NAMALWA (cell line): ENCODE measurements at regions not wholly inside any gene's neighbourhood (a gene's known extent, or its start where the extent isn't known, plus 50 kb on each side); places are given as distances from the start of the nearest gene placed in this dataset.

ENCODE experiments used
- DNase-seq: peaks from one replicate; pipeline ENCODE4 v3.0.0-alpha.2; 2015; ENCODE audit warnings: low spot score

GRCh38 chr10:57874810-57875209, 392.9 kb downstream of the IPMK start:
- DNase-seq: no peak

GRCh38 chr10:57867241-57867640, 400.5 kb downstream of the IPMK start:
- no peak for DNase-seq

GRCh38 chr10:57864765-57865680, 402.7 kb downstream of the IPMK start:
- DNase-seq: no peak

GRCh38 chr10:57849691-57850357, 417.9 kb downstream of the IPMK start:
- peak; percentile 19 for DNase-seq

- DNase-seq: no peak
Observed at GRCh38 chr10:57846307-57847065, 421.2 kb downstream of the IPMK start.

GRCh38 chr10:57844387-57844998, 423.2 kb downstream of the IPMK start:
- no peak for DNase-seq

- DNase-seq: no peak
Observed at GRCh38 chr10:57830877-57831560, 436.7 kb downstream of the IPMK start.

GRCh38 chr10:57825015-57825414, 442.7 kb downstream of the IPMK start:
- DNase-seq: no peak

GRCh38 chr10:57823398-57823797, 444.3 kb downstream of the IPMK start:
- no peak for DNase-seq

GRCh38 chr10:57822965-57823364, 444.7 kb downstream of the IPMK start:
- no peak for DNase-seq

GRCh38 chr10:57818522-57818921, 449.2 kb downstream of the IPMK start:
- no peak for DNase-seq

- no peak for DNase-seq
Observed at GRCh38 chr10:57817741-57818140, 450.0 kb downstream of the IPMK start.

GRCh38 chr10:57815949-57816348, 451.7 kb downstream of the IPMK start:
- DNase-seq: no peak

GRCh38 chr10:57809961-57810360, 457.7 kb downstream of the IPMK start:
- no peak for DNase-seq

GRCh38 chr10:57807906-57808305, 459.8 kb downstream of the IPMK start:
- DNase-seq: no peak

GRCh38 chr10:57806675-57807074, 461.0 kb downstream of the IPMK start:
- no peak for DNase-seq

- no peak for DNase-seq
Observed at GRCh38 chr10:57799625-57800024, 468.1 kb downstream of the IPMK start.

- no peak for DNase-seq
Observed at GRCh38 chr10:57798830-57799229, 468.9 kb downstream of the IPMK start.

GRCh38 chr10:57791546-57791945, 476.1 kb downstream of the IPMK start:
- no peak for DNase-seq

- no peak for DNase-seq
Observed at GRCh38 chr10:57790703-57791102, 477.0 kb downstream of the IPMK start.

GRCh38 chr10:57788117-57788516, 479.6 kb downstream of the IPMK start:
- no peak for DNase-seq
